Embryonic facial prominence (tissue), 1 donor: ENCODE measurements at regions not wholly inside any gene's neighbourhood (a gene's known extent, or its start where the extent isn't known, plus 50 kb on each side); places are given as distances from the start of the nearest gene placed in this dataset.
A peak's percentile ranks its signal among the peaks of the same experiment; 100 is the strongest.
"Not testable (repeated sequence)": the region's sequence is repeated elsewhere in the genome, so short reads cannot be mapped to it uniquely, and the experiment has no call there.

Source experiments
- DNase-seq: peaks from one replicate; pipeline ENCODE4 v3.0.0-alpha.2; 2016; ENCODE audit errors: extremely low spot score

DNA sequence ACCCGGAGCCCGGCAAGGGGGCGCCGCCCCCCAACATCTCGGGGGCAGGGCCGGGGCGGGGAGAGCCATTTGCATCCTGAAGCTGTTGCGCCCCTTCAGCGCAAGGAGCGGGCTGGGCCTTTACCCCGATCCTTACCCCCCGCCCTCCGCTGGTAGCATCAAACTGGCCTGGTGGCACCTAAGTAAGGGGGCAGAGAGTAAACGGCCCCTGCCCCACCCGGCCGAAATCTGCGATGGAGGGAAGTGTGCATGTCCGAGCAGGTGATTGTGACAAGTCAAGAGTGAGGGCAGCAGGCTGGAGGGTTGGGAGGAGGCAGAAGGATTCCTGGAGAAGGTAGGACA lies 101.2 kb downstream of the ESM1 start:
- no peak for DNase-seq

DNA sequence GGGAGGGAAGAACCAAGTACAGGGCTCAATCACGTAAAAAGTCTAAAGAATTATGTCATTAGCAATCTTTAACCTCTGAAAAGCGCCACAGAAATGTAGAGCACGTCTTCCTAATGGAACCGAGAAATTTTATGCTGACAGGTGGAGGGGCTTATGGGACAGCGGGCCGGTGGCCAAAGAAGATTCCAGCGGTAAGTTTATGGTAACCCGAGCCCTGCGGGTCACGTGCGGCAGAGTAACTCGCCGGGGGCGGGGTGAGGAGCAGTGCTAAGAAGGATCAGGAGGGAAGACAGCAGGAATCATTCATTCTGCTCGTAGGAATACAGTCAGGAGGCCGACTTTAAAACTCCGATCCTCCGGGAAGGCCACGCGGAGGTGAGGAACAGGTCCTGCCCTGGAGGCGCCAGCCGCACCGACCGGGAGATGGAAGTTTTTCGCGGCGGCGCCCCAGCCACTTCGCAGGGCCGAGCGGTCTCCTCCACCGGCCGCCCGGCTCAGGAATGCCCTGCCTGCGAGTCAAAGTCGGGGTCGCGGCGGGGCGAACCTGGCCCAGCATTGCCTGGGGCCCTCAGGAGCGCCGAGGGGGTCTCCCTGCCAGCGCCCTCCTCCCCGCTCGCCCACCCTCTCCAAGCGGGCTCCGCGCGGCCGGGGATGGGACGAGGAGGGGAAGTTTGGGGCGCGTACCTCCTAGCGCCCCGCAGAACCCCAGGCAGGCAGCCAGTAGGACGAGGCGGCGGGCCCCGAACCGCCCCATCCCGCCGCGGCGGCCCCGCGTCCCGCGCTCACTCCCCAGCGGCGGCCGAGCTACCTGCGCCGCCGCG lies 101.8 kb downstream of the ESM1 start:
- peak; percentile 66 for DNase-seq

DNA sequence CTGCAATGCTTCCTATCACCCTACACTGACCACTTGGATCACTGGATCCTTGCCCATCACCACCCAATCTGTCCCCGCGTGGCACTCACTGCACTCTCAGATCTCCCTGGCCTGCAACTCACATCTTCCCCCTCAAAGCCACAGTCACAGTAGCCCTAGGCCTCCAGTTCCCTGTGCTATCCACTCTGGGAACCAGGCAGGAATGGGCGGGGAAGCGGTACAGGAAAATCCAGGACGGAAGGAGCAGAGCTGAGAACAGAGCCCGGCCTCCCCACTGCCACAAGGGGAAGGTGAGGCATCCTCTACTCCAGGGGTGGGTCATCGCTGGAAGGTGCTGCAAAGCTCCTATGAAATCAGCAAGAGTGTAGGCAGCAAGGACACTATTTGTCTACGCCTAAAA lies 102.6 kb downstream of the ESM1 start:
- DNase-seq: no peak

DNA sequence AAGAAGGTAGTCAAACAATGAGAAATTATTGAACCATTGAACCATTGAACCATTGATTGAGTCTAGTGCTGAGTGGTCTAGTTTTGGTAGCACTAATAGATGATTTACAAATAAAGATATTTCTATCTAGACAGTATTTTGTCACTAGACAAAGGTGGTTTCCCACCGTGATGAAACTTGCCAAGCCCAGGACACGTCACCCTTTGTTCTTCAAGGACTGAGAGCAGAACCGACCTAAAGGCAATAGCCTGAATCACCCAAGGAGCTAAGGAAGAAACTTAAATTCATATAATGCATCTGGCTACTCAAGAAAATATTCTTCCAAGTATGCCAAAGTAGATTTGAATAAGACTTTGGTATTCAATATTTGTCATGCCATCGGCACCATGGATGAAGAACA lies 103.3 kb downstream of the ESM1 start:
- no peak for DNase-seq

DNA sequence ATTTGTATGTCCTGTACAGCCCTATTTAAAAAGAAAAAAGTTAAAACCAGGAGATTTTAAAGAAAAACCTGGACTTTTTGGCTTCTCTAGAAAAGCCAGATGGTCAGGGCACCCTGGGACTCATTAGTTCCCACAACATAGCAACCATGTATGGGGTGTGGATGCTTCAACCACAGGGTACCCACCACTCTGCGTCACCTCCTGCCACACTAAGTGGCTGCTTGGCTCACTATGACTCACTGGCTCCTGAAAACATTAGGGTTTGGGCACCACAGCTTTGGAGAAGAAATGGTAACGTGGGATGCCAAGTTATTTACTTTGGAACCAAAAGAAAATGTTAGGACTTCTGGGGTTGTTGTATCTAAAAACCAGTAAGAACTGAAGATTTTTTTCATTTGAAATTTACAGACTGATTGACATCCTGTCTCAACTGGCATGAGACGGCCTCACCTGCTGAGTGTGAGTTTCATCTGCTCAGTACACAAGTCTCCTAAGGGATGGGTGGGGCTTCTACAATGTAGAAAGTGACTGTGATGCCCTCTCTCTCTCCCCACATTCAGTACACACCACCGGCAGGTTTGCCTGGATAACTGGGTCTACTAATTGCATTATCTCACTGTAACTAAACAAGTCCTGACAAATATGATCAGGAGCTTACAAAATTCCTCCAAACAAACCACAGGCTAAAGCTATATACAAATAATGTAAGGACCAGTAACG lies 103.9 kb downstream of the ESM1 start:
- no peak for DNase-seq

DNA sequence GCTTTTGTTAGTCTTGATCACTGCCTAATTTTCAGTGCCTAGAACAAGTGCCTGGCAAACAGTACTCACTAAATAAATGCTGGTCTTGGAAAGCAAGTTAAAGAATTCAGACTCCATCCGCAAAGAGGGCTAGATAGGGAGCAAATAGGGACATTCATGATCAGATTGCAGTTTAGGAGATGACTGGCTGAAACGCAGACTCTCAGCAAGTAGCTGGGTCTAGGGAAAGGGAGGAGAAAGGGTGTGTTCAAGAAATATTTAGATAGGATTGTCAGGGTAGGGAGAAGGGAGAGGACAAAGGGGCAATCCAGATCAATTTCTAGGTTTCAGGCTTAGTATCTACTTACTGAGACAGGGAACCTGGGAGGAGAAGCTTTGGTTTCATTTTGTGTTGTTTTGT lies 108.4 kb downstream of the ESM1 start:
- DNase-seq: no peak

DNA sequence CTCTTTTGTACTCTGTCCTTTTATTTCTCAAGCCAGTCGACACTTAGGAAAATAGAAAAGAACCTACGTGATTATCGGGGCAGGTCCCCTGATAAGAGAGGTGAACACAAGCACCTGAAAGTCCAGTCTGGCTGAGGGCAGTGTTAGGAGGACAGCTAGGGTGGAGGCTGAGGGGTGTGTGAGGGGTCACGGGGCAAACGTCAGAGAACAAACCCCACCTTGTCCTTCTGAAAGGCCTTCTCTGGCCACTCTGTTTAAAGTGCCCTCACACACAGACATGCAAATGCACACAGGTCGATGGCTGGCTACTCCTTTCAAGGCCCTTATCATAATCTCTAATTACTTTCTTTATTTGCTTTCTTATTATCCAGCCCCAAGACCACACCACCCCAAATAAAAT lies 108.8 kb downstream of the ESM1 start:
- no peak for DNase-seq

DNA sequence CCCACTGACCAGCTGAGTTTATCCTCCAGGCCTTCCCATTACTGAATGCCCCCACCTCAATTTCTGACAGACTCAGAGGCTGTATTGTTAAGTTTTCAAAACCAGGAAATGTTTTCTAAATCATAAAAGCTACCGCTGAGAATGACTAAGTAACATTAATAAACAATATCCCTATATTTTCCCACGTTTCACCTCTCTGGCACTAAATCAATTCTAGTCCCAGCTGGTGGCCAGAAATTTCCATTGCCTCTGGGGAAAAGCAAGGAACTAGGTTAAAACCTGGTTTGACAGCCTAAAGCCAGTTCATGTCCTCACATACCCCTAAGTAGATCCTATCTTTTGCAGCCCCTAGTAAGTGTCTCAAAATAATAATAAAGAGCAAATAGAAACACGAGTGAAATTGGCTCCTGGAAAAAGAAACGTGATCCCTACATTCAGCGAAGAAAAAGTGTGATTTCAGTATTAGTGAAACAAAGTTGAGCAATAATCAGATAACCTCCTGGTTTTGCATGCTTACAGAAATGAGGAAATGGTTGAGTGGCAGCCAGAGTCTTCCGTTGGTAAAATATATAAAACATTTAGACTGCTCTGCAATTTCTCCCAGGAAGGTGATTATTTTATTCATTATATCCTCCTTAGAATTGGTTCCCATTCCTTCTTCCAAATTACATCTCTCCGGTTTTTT lies 110.9 kb downstream of the ESM1 start:
- no peak for DNase-seq

DNA sequence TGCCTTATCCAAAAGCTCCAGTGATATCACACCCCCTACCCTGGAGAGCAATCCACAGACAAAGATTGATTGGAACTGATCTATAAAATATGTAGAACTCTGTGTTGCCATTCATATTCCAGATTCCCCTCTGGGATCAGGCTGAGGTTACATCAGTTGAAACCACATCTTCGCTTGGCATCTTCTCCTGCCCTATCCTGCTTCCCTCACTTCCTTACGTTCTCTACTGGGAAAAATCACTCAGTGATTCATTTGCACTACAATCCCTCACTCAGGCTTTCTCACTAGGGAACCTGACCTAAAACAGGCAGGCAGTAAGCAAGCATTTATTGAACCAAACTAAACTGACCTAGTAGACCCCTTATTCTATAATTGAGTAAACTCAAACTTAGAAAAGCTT lies 111.7 kb downstream of the ESM1 start:
- DNase-seq: no peak

DNA sequence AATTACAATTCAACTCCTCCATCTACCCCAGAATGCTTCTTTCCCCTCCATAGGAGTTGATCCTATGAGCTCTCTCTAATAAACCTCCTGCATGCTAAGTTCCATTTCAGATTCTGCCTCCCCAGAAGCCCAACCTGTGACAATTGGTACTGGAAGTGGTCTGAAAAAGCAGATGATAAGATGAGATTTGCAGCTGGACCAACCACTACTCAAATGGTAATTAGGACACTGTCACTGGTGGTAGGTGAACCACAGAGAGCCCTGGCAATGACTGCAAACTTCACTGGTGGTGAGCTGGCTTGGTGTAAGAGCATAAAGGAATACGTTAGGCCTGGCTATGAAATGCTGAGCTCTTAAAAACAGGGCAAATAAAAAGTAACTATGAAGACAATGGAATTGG lies 112.6 kb downstream of the ESM1 start:
- no peak for DNase-seq

DNA sequence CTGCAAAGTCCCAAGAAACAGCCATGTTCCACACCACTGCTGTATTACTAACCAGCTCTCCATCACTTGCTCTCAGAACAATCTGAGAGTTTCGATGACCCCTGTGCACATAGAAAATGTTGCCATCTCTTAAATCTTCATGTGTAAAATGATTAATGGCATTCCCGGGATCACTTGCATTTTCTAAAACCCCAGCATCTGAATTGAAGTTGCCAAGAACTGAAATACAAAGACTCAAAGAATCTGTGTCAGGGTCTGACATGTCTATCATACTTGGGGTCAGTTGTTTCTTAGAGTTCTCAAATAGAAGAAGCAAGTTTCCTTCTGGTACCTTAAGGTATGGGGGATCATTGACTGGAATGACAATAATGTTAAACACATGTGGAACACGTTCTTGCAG lies 115.1 kb downstream of the ESM1 start:
- no peak for DNase-seq

DNA sequence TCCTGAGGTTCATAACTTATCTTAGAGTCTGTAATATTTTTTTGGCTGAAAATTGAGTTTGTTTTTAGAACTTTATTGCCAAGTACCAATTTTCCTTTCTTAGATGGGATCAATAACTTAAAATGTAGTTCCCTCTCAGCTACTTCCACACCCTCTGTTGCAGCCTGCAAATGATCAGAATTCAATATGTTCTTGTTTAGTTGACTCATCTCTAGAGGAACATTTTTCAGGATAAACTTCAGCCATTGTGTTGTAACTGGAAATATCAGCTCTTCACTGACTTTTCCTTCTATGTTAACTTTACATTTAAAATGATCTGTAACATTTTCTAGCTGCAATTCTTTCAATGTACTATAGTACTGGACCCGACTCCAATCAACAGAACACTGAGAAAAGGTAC lies 115.7 kb downstream of the ESM1 start:
- DNase-seq: no peak

DNA sequence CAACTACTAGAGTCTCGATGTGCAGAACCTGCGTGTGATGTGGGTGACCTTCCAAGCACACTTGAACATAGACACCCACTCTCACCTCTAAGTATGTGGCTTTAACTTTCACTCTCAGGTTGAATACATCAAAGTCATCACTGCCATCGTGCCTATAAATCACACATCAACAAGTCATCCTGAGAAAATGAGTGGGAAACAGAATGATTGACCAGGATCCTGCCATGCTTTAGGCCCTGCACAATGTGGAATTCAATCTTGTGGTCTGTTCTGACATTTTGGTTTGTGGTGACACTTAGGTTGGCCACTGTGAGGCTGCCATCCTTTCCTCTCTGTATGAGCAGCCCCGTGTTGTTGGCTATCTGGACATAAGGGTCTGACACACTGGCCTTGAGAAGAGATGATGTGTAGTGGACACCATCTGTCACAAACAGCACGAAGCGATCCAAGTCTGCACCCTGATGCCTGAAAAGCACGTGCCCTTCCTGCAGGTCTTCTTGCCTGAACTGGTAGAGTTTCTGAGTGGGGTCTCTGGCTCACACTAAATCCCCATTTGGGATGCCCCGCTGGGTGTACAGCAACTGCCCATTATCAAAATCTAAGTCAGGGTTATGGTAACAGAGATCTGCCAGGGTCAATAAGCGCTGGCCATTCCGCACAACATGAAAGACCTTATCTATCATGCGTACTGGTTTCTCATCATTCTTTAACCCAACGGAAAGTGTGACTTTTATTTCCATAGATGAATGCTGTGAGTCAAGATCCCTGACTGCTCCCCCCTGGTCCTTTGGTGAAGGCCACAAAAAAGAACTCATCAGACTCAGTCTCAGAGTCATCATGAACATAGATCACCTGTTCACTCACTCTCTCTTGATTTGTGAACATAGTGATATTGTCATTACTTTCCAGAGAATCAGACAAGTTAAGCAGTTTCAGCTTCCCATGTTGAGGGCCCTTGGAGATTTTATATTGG lies 116.6 kb downstream of the ESM1 start:
- no peak for DNase-seq

DNA sequence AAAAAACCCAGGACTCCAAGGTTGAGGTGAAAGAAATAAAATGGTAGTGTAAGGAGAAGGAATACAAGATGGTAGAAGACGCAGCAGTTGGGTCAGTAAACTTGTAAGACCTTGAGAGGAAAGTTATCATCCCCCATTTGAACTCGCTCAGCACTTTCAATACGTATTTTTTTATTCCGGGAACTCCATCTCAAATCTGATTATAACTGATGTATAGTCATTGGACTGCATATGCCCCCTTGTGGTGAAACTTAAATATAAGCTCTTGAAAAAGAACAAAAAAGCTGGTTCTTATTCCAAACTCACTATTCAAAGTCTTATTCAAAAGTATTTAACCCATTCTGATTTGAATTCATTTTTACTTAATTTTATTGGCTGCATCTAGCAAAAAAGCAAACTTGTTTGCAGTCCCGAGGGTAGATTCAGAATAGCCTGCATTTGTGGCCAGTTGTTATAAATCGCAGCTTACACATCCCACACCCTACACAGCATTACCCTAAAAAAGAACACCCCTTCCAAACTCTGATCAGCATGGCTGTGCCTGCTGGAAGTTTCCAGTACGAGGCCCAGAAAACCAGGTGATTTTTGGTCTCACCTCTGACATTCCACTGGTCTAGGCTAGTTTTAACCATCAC lies 118.0 kb downstream of the ESM1 start:
- peak; percentile 89 for DNase-seq

DNA sequence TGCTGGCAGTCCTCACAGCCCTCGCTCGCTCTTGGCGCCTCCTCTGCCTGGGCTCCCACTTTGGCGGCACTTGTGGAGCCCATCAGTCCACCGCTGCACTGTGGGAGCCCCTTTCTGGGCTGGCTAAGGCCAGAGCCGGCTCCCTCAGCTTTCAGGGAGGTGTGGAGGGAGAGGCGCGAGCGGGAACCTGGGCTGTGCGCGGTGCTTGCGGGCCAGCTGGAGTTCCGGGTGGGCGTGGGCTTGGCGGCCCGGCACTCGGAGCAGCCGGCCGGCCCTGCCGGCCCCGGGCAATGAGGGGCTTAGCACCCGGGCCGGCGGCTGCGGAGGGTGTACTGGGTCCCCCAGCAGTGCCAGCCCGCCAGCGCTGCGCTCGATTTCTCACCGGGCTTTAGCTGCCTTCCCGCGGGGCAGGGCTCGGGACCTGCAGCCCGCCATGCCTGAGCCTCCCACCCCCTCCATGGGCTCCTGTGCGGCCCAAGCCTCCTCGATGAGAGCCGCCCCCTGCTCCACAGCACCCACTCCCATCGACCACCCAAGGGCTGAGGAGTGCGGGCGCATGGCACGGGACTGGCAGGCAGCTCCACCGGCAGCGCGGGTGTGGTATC lies 120.4 kb downstream of the ESM1 start:
- DNase-seq: not testable (repeated sequence)

DNA sequence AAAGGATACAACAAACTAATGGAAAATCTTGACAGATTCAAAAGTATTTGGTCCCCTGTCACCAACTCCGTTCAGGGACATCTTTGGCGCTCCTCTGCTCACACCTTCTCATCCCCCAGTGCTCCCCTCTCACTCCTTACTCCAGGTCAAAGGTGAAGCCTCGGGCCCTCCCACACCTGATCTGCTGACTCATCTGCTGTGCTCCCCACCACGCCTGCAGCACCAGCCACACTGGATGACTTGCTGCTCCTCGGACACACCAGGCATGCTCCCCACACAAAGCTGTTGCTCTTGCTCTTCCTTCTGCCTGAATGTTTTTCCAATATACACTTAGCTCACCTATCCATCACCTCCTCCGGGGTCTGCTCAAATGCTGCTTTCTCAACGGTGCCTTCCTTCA lies 123.4 kb downstream of the ESM1 start:
- no peak for DNase-seq

DNA sequence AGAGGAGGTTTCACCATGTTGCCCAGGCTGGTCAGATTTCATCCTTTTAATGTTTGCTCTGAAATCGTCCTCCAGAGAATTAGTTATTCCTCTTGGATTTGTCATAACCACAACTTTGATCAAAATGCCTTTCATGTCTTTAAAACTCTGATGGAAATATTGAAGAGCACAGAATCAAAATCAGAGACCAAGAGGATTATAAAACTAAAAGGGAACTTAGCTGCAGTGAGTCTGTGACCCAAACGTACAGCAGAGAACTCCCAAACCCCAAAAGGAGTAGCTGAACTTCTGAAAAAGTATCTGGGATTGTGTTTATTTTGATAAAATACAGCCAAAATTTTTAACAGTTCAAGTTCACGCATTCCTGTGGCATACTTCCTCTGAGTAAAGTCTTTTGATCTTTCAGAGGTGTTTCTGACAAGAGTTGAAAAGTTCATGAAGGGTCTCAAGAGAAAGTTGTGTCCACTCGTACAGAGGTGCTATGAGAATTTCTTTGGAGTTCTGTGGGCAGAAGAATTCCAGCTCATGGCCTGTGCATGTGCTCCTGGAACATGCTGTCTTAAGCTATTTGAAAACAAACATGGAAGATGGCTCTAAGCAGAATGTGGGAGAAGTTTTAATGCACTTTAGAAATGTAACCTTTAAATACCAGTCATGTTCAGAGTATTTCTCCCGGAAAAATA lies 124.0 kb downstream of the ESM1 start:
- DNase-seq: no peak

DNA sequence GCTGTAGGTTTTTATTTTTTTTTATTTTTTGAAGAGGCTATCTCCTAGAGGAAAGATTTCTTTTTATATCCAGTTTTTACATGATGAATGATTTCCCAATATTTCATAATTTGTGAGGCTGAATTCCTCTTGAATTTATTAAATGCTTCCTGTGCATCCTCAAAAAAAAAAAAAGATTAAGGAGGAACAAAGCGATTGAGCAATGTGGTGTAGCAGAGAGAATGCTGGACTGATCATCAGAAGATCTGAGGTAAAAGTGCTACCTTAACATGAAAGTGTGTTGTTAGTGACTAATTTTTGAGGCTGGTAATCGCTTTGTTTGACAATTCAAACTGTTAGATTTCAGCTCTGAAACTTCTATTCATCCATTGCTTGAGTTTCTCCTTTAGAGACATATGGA lies 125.1 kb downstream of the ESM1 start:
- no peak for DNase-seq

DNA sequence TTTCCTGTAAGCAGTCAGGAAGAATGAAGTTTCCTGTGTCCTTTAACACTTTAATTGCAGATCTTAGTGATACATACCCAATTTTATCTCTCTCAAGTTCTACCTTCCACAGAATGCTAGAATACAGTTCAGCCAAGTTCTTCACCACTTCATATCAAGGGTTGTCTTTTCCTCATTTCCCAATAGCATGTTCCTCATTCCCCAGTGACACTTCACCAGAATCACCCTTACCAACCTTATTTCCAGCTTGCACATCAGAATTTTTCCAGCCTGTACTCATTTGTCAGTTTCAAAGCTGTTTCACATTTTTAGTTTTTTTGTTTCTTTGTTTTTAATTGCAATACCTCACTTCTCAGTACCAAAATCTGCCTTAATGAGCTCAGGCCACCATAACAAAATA lies 126.1 kb downstream of the ESM1 start:
- no peak for DNase-seq

DNA sequence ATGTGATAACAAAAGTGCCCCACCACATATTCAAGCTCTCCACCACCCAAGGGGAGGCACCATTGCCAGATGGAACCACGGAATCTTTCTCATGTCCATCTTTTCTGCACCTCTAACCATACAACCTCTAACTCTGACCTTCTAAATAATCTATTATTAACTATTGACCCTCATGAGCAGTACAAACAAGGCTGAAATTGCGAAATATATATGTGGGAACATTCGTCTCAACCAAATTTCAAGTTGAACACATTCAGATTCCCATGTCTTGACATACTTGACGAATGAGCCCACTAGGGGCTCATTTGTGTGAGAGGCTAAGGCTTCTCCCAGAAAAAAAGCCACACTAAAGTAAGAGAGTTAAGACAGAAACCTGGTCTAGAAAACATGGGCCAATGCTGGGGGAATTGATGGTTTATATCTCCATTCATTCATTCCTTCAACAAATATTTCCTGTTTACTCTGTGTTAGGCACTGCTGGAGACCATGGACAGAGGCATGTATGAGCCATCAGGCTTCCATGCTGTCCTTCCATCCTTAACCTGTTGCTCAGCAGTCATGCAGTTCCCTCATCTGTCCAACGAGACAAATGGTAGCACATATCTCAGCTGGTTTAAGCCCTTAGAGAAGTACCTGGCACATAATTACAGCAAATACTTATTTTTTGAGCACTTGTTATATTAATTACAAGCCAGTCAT lies 130.4 kb downstream of the ESM1 start:
- no peak for DNase-seq
